Mesenchymal stem cell (in vitro differentiated cells and primary cell): ENCODE measurements at regions not wholly inside any gene's neighbourhood (a gene's known extent, or its start where the extent isn't known, plus 50 kb on each side); places are given as distances from the start of the nearest gene placed in this dataset.

Experiments
- DNase-seq: peaks from one replicate; pipeline ENCODE4 v3.0.0-alpha.2; 2013
- H2AFZ ChIP-seq: one replicate; pipeline ENCODE4 v1.6.1; 2013; ENCODE audit warnings: low read depth, mild to moderate bottlenecking, control low read depth, inconsistent platforms, low read length, moderate library complexity
- H2AK5ac ChIP-seq: 2 replicates; pipeline ENCODE4 v1.6.1; 2013; ENCODE audit warnings: low read length, moderate library complexity, mild to moderate bottlenecking, inconsistent platforms; ENCODE audit not compliant: severe bottlenecking
- H2BK120ac ChIP-seq: one replicate; pipeline ENCODE4 v1.6.1; 2013; ENCODE audit warnings: low read depth, mild to moderate bottlenecking, inconsistent platforms, low read length, moderate library complexity
- H2BK12ac ChIP-seq, 2 experiments: one replicate each; pipeline ENCODE4 v1.6.1; 2013; ENCODE audit warnings: inconsistent platforms in 2 of 2, low read length in 2 of 2, mild to moderate bottlenecking in 2 of 2, moderate library complexity in 2 of 2, control low read depth in 1 of 2
- H2BK15ac ChIP-seq: one replicate; pipeline ENCODE4 v1.6.1; 2013; ENCODE audit warnings: mild to moderate bottlenecking, low read depth, inconsistent platforms; ENCODE audit not compliant: poor library complexity, severe bottlenecking
- H2BK5ac ChIP-seq: 2 replicates; pipeline ENCODE4 v1.6.1; 2013; ENCODE audit warnings: low read depth, mild to moderate bottlenecking, low read length, control low read depth, inconsistent platforms; ENCODE audit not compliant: poor library complexity, severe bottlenecking
- H3K14ac ChIP-seq, 2 experiments: one replicate each; pipeline ENCODE4 v1.6.1; 2013; ENCODE audit warnings: inconsistent platforms in 2 of 2, low read length in 2 of 2, control low read depth in 1 of 2, mild to moderate bottlenecking in 1 of 2, moderate library complexity in 1 of 2
- H3K18ac ChIP-seq, 2 experiments: one replicate each; pipeline ENCODE4 v1.6.1; 2013; ENCODE audit warnings: inconsistent platforms in 2 of 2, low read length in 2 of 2, control low read depth in 1 of 2, low read depth in 1 of 2, mild to moderate bottlenecking in 1 of 2
- H3K23ac ChIP-seq, 2 experiments: one replicate each; pipeline ENCODE4 v1.6.1; 2013; ENCODE audit warnings: inconsistent platforms in 2 of 2, low read length in 2 of 2, mild to moderate bottlenecking in 2 of 2, moderate library complexity in 2 of 2, control low read depth in 1 of 2
- H3K27ac ChIP-seq: 2 replicates; pipeline ENCODE4 v1.5.1; 2013; ENCODE audit warnings: mild to moderate bottlenecking, moderate library complexity, low read length, control low read depth, inconsistent platforms; ENCODE audit not compliant: poor library complexity, severe bottlenecking
- H3K27me3 ChIP-seq, 2 experiments: 2 replicates each; pipeline versions ENCODE4 v1.6.1 to v1.7.0; 2013; ENCODE audit warnings: low read length in 2 of 2, mild to moderate bottlenecking in 2 of 2, moderate library complexity in 2 of 2, control low read depth in 1 of 2, inconsistent platforms in 1 of 2; ENCODE audit not compliant: control insufficient read depth in 1 of 2, insufficient read depth in 1 of 2
- H3K36me3 ChIP-seq, 2 experiments: 2 replicates each; pipeline versions ENCODE4 v1.6.1 to v1.7.0; 2013; ENCODE audit warnings: low read length in 2 of 2, control low read depth in 1 of 2, inconsistent platforms in 1 of 2, low read depth in 1 of 2, mild to moderate bottlenecking in 1 of 2; ENCODE audit not compliant: insufficient read depth in 2 of 2, control insufficient read depth in 1 of 2
- H3K4ac ChIP-seq, 2 experiments: one replicate each; pipeline ENCODE4 v1.6.1; 2013; ENCODE audit warnings: inconsistent platforms in 2 of 2, low read length in 2 of 2, mild to moderate bottlenecking in 2 of 2, moderate library complexity in 2 of 2, control low read depth in 1 of 2, low read depth in 1 of 2
- H3K4me1 ChIP-seq: 2 replicates; pipeline ENCODE4 v1.6.1; 2013; ENCODE audit warnings: low read depth, low read length, control low read depth; ENCODE audit not compliant: control insufficient read depth, insufficient read depth
- H3K4me2 ChIP-seq: 2 replicates; pipeline ENCODE4 v1.6.1; 2013; ENCODE audit warnings: low read length, mild to moderate bottlenecking, inconsistent platforms; ENCODE audit not compliant: poor library complexity, severe bottlenecking
- H3K4me3 ChIP-seq, 2 experiments: 2 replicates each; pipeline versions ENCODE4 v1.5.1 to v1.7.0; 2013; ENCODE audit warnings: low read length in 2 of 2, mild to moderate bottlenecking in 2 of 2, control low read depth in 1 of 2, low read depth in 1 of 2; ENCODE audit not compliant: insufficient read depth in 1 of 2
- H3K79me1 ChIP-seq: replicated peaks from 2 replicates; pipeline ENCODE4 v1.6.1; 2013; ENCODE audit warnings: mild to moderate bottlenecking, control low read depth, low read length, inconsistent platforms; ENCODE audit not compliant: poor library complexity, severe bottlenecking
- H3K9ac ChIP-seq: 2 replicates; pipeline ENCODE4 v1.7.0; 2013; ENCODE audit warnings: mild to moderate bottlenecking, low read length, moderate library complexity
- H3K9me3 ChIP-seq: 2 replicates; pipeline ENCODE4 v1.7.0; 2013; ENCODE audit warnings: mild to moderate bottlenecking, low read length; ENCODE audit not compliant: control insufficient read depth
- H4K8ac ChIP-seq: one replicate; pipeline ENCODE4 v1.6.1; 2013; ENCODE audit warnings: inconsistent platforms, mild to moderate bottlenecking, low read length, moderate library complexity
- H4K91ac ChIP-seq: one replicate; pipeline ENCODE4 v1.6.1; 2013; ENCODE audit warnings: mild to moderate bottlenecking, low read length, inconsistent platforms
- WGBS: methylation state at CpG from one replicate; pipeline ENCODE4 v1.1.7; 2013; ENCODE audit warnings: mixed read lengths; 5-methylcytosine and 5-hydroxymethylcytosine counted together

DNA sequence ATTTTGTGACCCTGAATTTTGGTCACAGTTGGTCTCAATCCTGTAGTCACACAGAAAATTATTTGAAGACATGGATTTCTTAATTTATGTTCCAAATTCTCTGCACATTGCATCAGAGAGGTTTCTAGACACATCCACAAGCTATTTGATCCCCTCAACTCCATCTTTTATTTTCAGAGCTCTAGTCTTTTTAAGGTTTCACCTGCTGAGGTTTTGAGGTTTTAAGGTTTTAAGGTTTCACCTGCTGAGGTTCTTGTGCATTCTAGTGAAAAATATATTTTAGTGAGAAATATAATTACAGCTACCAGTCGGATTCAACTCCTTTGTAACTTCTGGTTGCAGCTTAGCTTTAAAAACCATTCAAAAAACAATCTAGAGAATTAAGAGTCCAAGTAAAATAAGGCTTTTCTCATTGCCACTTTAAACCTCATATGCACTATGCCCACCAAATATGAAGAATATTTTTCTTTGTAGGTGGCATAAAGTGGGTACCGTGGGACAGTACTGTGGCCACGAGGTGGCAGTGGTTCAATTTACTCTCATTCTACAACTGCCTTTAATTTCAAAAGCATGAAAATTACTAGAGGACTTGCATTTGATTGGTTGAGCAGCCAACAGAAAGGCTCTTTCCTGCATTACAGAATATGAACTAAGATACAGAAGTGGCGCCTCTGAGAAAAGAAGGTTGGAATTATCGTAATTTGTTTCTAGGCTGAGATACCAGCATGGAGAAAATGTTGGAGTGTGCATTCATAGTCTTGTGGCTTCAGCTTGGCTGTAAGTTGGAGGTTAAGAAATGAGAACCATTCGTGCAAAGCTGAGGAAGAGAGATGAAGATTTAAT, 366.5 kb upstream of the OR4E1 start:
- no peaks in the 10 kb centered on the region for H3K79me1 ChIP-seq
- peaks cover 6 to 7% of the 10 kb centered on the region in 2 experiments for H3K27me3 ChIP-seq
- no peaks in the 10 kb centered on the region for H3K4me1 ChIP-seq
- no peaks in the 10 kb centered on the region for H3K36me3 ChIP-seq
- no peak overlapping the region for H2BK15ac ChIP-seq
- H3K9me3 ChIP-seq = no peaks in the 10 kb centered on the region
- no peak overlapping the region for H3K4me2 ChIP-seq
- H4K8ac ChIP-seq = no peak overlapping the region
- no peak overlapping the region for H3K14ac ChIP-seq
- H3K9ac ChIP-seq = no peak overlapping the region
- H2AK5ac ChIP-seq = no peak overlapping the region
- WGBS = 51% methylated on average over 4 of the region's 6 CpGs
- H3K27ac ChIP-seq = no peak overlapping the region
- no peak overlapping the region for H4K91ac ChIP-seq
- H3K4ac ChIP-seq = no peak overlapping the region
- no peak overlapping the region for H3K4me3 ChIP-seq
- H3K18ac ChIP-seq = no peak overlapping the region
- no peak overlapping the region for H2BK12ac ChIP-seq
- DNase-seq = peak; percentile 1
- H2BK5ac ChIP-seq = no peak overlapping the region
- no peak overlapping the region for H2BK120ac ChIP-seq
- no peak overlapping the region for H3K23ac ChIP-seq
- H2AFZ ChIP-seq = no peak overlapping the region

DNA sequence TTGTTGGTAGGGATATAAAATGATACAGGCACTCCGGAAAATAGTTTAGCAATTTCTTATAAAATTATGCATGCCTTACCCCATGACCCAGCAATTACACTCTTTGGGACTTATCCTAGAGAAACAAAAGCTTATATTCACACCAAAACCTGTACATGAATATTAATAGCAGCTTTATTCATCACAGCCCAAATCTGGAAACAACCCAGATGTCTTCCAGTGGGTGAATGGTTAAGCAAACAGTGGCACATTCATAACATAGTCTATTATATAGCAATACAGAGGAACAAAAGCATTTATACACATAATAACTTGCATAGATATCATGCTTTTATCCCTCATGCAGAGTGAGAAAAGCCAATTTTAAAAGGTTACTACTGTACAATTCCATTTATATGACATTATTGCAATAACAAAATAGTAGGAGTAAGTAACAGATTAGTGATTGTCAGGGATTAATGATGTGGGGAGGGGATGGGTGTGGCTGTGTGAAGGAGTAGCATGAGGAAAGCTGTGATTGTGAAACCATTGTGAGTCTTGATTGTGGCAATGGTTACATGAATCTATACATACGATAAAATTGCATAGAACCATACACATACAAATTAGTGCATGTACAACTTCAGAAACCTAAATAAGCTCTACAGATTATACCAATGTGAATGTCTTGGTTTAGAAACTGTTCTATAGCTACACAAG, 363.1 kb upstream of the OR4E1 start:
- Histone ChIP-seq H2BK12ac (no peak overlapping the region), H2BK120ac (no peak overlapping the region), H3K4me1 (no peaks in the 10 kb centered on the region), H3K79me1 (no peaks in the 10 kb centered on the region), H3K27me3 (peaks cover 6 to 7% of the 10 kb centered on the region in 2 experiments), H2AK5ac (no peak overlapping the region), H3K4ac (no peak overlapping the region), H4K8ac (no peak overlapping the region), H4K91ac (no peak overlapping the region), H3K36me3 (no peaks in the 10 kb centered on the region), H3K27ac (no peak overlapping the region), H3K4me2 (no peak overlapping the region), H3K9ac (no peak overlapping the region), H3K9me3 (no peaks in the 10 kb centered on the region), H2AFZ (no peak overlapping the region), H3K18ac (no peak overlapping the region), H3K23ac (no peak overlapping the region), H3K4me3 (no peak overlapping the region), H3K14ac (no peak overlapping the region), H2BK5ac (no peak overlapping the region), H2BK15ac (no peak overlapping the region)
- no CpG with 5 or more reads among the region's 2 CpGs for WGBS
- DNase-seq = no peak

DNA sequence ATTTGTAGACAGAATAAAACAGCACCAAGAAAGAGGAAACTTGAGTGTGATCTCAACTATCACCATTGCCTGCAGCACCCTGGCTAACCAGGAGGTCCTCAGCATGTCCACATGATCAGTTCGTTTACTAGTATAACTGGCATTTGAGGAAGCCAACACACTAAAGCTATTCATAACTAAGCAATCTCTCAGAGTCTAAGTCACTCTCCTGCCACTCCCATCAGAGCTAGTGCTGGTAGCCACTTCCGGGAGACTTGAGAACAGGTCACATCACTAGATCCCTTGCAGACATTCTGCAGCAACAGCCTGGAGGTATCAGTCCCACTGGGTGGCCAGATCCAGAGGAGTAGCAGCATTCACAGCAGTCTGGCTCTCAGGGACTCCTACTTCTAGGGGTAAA, 352.9 kb upstream of the OR4E1 start:
- no peaks in the 10 kb centered on the region for H3K36me3 ChIP-seq
- H3K9me3 ChIP-seq = no peaks in the 10 kb centered on the region
- 63% methylated on average over 2 of the region's 2 CpGs for WGBS

DNA sequence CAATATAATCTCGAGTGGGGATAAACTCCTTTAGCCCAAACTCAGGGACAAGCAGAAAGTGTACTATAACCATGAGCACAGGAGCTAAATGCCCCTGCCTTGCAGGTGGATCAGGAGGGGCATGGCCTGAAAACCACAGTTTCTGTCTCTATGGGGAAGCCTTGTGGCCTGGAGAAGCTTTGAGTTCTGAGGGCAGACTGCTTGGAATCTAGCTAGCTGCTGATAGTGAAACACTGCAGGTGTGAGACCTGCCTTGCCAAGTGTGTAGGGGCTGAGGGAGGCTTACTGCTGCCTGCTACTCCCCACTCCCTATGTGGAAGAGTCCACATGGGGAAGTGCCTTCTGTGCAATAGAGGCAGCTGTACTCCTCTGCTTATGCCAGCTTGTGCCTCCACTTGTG, 352.3 kb upstream of the OR4E1 start:
- no peak overlapping the region for H3K27ac ChIP-seq
- no peak overlapping the region for H3K9ac ChIP-seq
- no peak overlapping the region for H3K23ac ChIP-seq
- no peak overlapping the region for H3K4me3 ChIP-seq
- H3K9me3 ChIP-seq = no peaks in the 10 kb centered on the region
- no peak overlapping the region for H2BK12ac ChIP-seq
- no peak overlapping the region for H2AK5ac ChIP-seq
- no peak overlapping the region for H4K8ac ChIP-seq
- no peaks in the 10 kb centered on the region for H3K4me1 ChIP-seq
- no peak overlapping the region for H3K4ac ChIP-seq
- no peak overlapping the region for H3K4me2 ChIP-seq
- no peak overlapping the region for H2BK5ac ChIP-seq
- no peak overlapping the region for H2BK120ac ChIP-seq
- peaks cover 0 to 16% of the 10 kb centered on the region in 2 experiments for H3K27me3 ChIP-seq
- H2BK15ac ChIP-seq = no peak overlapping the region
- H2AFZ ChIP-seq = no peak overlapping the region
- no peak for DNase-seq
- no peaks in the 10 kb centered on the region for H3K79me1 ChIP-seq
- no peak overlapping the region for H3K18ac ChIP-seq
- H3K14ac ChIP-seq = no peak overlapping the region
- H4K91ac ChIP-seq = no peak overlapping the region
- WGBS = 75% methylated on average over 1 of the region's 1 CpG
- no peaks in the 10 kb centered on the region for H3K36me3 ChIP-seq

More for the DNA sequence above, 352.9 kb upstream of the OR4E1 start:
- no peak overlapping the region for H2BK12ac ChIP-seq
- H2AK5ac ChIP-seq = no peak overlapping the region
- H3K4me1 ChIP-seq = no peaks in the 10 kb centered on the region
- no peak overlapping the region for H3K27ac ChIP-seq
- H3K27me3 ChIP-seq = peaks cover 0 to 16% of the 10 kb centered on the region in 2 experiments
- H3K18ac ChIP-seq = no peak overlapping the region
- no peak for DNase-seq
- H3K4me2 ChIP-seq = no peak overlapping the region
- no peak overlapping the region for H3K9ac ChIP-seq
- H3K4me3 ChIP-seq = no peak overlapping the region
- no peaks in the 10 kb centered on the region for H3K79me1 ChIP-seq
- H2BK5ac ChIP-seq = no peak overlapping the region
- H2AFZ ChIP-seq = no peak overlapping the region
- H3K4ac ChIP-seq = no peak overlapping the region
- no peak overlapping the region for H2BK120ac ChIP-seq
- no peak overlapping the region for H4K8ac ChIP-seq
- H3K23ac ChIP-seq = no peak overlapping the region
- no peak overlapping the region for H4K91ac ChIP-seq
- no peak overlapping the region for H3K14ac ChIP-seq
- H2BK15ac ChIP-seq = no peak overlapping the region
